ENCODE measurements at regions not wholly inside any gene's neighbourhood (a gene's known extent, or its start where the extent isn't known, plus 50 kb on each side); places are given as distances from the start of the nearest gene placed in this dataset.
A peak's percentile ranks its signal among the peaks of the same experiment; 100 is the strongest.

DNA sequence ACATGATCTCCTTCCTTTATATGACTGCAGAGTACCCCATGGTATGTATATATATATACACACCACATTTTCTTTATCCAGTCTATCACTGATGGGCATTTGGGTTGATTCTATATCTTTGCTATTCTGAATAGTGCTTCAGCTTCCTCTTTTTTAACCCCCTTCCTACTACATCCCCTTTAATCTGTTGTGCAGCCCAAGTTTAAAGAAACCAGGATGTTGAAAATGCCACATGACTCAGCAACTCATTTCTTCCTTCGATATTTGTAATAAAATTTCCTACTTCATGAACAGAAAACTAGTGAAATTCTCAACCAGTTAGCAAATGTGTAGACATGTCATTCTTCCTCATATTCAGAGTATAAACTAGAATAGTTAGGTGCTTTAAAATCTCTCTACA, 1245.7 kb upstream of the SORCS1 start:
- Histone ChIP-seq H4K20me1 (no peaks in the 10 kb centered on the region), H3K27me3 (no peaks in the 10 kb centered on the region), H3K4me3 (no peak overlapping the region), H3K4me2 (no peak overlapping the region), H3K27ac (no peak overlapping the region), H3K9ac (no peak overlapping the region), H3K4me1 (no peaks in the 10 kb centered on the region), H3K36me3 (no peaks in the 10 kb centered on the region), H3K9me3 (no peaks in the 10 kb centered on the region)
- no peak for TF ChIP-seq Cebpa-rat (IDR thresholded peaks at IDR 0.05)

DNA sequence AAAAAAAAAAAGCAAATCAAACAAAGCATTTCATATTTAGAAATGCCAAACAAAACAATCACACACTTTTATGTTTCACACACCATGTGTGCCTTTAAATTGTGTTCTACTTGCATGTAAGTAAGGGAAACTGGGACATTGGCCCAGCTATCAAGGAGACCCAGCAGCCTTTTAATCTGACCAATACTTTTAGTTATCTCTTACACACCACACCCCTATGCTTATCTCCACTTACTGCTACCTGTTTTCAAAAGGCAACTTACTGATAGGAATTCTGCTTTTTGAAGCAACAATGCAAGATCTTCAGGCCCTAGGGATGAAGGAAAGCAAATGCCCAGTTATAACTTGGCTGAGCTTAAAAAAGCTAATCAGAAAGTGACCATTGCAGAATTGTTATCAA, 1244.8 kb upstream of the SORCS1 start:
- Histone ChIP-seq H3K4me3 (no peak overlapping the region), H4K20me1 (no peaks in the 10 kb centered on the region), H3K9me3 (no peaks in the 10 kb centered on the region)

DNA sequence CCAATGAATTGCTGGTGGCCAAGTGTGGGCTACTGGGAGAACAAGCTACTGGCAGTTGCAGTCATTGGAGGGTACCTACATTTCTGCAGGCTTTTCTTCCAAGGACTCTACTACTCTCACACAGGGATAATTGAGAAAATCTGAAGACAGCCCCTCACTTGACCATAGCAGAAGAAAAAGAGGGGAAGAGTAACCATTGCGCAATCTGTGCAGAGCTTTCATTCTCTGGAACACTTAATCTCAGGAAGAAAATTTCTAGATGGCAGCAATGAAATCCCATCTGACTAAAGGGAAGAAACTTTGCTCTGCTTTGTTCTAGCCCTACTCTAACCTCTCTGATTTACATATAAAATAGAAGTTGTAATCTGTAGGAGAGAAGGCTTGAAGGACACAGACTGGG, 1239.6 kb upstream of the SORCS1 start:
- Histone ChIP-seq H3K4me1 (no peaks in the 10 kb centered on the region), H3K4me2 (no peak overlapping the region), H3K4me3 (no peak overlapping the region), H3K9ac (no peak overlapping the region), H3K27me3 (no peaks in the 10 kb centered on the region), H4K20me1 (no peaks in the 10 kb centered on the region), H3K27ac (no peak overlapping the region), H3K36me3 (no peaks in the 10 kb centered on the region), H3K9me3 (no peaks in the 10 kb centered on the region)
- peak; percentile 78 for TF ChIP-seq Cebpa-rat (IDR thresholded peaks at IDR 0.05)

More for the DNA sequence above, 1244.8 kb upstream of the SORCS1 start:
- Histone ChIP-seq H3K4me2 (no peak overlapping the region), H3K27ac (no peak overlapping the region), H3K4me1 (no peaks in the 10 kb centered on the region), H3K27me3 (no peaks in the 10 kb centered on the region), H3K9ac (no peak overlapping the region), H3K36me3 (no peaks in the 10 kb centered on the region)
- no peak for TF ChIP-seq Cebpa-rat (IDR thresholded peaks at IDR 0.05)

DNA sequence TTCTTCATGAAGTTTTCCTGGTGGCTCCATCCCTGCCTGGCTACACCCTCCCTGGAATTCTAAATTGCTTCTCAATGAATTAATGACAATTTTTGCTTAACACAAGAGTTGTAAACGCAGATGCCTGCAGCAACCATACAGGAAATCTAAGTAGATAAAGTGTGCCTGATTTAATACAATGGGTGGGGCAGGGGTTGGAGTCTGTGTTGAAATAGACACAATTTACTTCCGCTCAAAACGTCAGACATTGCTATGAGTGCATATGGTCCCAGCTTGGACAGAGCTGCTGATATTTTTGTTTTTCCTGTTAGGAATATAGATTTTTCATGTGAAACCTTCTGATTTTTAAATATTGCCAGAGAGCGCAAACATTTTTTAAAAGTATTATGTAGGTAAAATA, 1235.0 kb upstream of the SORCS1 start:
- Histone ChIP-seq H4K20me1 (no peaks in the 10 kb centered on the region), H3K4me2 (no peak overlapping the region), H3K9ac (no peak overlapping the region), H3K4me1 (no peaks in the 10 kb centered on the region), H3K36me3 (no peaks in the 10 kb centered on the region), H3K27ac (no peak overlapping the region), H3K4me3 (no peak overlapping the region), H3K9me3 (no peaks in the 10 kb centered on the region), H3K27me3 (no peaks in the 10 kb centered on the region)
- TF ChIP-seq Cebpa-rat (IDR thresholded peaks at IDR 0.05) = no peak

DNA sequence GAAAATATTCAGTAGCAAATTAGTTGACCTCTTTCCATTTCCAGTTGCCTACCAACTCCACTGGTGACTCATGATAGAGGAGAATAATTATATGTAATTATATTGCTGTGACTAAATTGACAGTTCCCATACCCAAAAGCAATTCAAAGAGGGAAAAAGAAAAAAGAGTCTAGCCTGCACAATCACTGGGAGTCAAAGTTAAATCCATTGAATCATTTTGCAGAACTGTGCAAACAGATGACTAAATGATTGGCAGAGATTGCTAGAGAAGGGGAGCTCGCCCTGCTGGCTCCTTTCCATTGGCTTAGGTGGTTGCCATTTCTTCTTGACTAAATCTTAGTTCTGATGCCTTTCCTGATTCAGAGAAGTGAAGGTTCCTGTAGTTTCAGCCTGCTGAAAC, 1228.6 kb upstream of the SORCS1 start:
- Histone ChIP-seq H3K4me1 (no peaks in the 10 kb centered on the region), H3K36me3 (no peaks in the 10 kb centered on the region), H3K9me3 (no peaks in the 10 kb centered on the region), H3K4me2 (no peak overlapping the region), H4K20me1 (no peaks in the 10 kb centered on the region), H3K4me3 (no peak overlapping the region), H3K27ac (no peak overlapping the region), H3K9ac (no peak overlapping the region), H3K27me3 (no peaks in the 10 kb centered on the region)
- no peak for TF ChIP-seq Cebpa-rat (IDR thresholded peaks at IDR 0.05)

DNA sequence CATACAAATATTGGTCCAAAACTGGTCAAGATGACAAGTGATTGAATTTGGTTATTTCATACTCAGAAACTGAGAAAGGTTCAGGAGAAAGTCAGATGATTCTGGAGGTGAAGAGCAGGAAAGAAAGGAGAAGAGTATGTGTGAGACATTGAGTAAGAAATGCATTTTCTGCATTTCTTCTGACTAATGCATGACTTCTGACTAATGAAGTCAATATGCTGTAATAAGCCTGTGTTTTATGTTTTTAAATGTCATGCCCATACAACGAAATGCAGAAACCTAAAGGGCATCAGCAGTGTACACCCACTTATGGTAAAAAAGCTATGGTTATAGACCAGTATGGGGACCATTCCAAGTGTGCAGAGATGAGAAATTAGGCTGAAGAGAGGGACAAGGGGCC, 1227.8 kb upstream of the SORCS1 start:
- no peak for TF ChIP-seq Cebpa-rat (IDR thresholded peaks at IDR 0.05)
- Histone ChIP-seq H3K36me3 (no peaks in the 10 kb centered on the region), H3K27me3 (no peaks in the 10 kb centered on the region), H3K9me3 (no peaks in the 10 kb centered on the region), H3K4me1 (no peaks in the 10 kb centered on the region), H3K4me3 (no peak overlapping the region), H4K20me1 (no peaks in the 10 kb centered on the region), H3K9ac (no peak overlapping the region), H3K27ac (no peak overlapping the region), H3K4me2 (no peak overlapping the region)

DNA sequence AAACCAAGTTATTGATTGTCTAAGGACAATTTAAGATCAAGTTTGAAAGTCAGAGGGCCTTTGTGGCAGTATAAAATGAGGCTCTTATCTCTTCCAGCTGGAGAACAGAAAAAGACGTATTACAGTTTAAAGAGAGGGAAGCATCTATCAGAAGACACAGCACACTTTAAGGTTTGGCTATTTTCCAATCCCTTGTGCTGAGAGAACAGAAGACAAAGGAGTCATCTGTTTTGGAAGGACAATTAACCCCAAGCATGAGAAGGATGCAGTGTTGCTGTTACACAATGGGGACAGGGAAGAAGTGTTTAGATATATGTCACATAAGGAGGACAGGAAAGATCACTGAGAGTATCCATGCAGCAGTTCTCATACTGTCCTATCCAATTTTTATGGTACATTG, 1224.2 kb upstream of the SORCS1 start:
- Histone ChIP-seq H3K4me3 (no peak overlapping the region), H3K27ac (no peak overlapping the region), H3K36me3 (no peaks in the 10 kb centered on the region), H3K4me2 (no peak overlapping the region), H3K4me1 (no peaks in the 10 kb centered on the region), H3K9me3 (no peaks in the 10 kb centered on the region), H3K9ac (no peak overlapping the region), H4K20me1 (no peaks in the 10 kb centered on the region), H3K27me3 (no peaks in the 10 kb centered on the region)
- TF ChIP-seq Cebpa-rat (IDR thresholded peaks at IDR 0.05) = no peak

DNA sequence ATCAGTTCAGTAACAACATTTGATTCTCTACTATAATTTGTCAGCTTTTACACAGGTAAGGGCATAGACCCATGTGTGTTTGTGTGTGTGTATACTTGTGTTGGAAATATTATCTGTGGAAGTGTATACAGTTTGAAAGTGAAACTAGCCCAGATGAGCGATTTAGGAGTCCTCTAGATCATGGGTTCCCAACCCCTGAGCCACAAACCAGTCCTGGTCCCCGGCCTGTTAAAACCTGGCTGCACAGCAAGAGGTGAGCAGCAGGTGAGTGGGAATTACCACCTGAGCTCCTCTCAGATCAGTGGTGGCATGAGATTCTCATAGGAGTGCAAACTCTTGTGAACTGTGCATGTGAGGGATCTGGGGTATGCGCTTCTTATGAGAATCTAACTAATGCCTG, 1221.5 kb upstream of the SORCS1 start:
- Histone ChIP-seq H3K36me3 (no peaks in the 10 kb centered on the region), H4K20me1 (no peaks in the 10 kb centered on the region), H3K27me3 (no peaks in the 10 kb centered on the region), H3K4me3 (no peak overlapping the region), H3K27ac (no peak overlapping the region), H3K9ac (no peak overlapping the region), H3K9me3 (no peaks in the 10 kb centered on the region), H3K4me1 (no peaks in the 10 kb centered on the region), H3K4me2 (no peak overlapping the region)
- TF ChIP-seq Cebpa-rat (IDR thresholded peaks at IDR 0.05) = no peak

DNA sequence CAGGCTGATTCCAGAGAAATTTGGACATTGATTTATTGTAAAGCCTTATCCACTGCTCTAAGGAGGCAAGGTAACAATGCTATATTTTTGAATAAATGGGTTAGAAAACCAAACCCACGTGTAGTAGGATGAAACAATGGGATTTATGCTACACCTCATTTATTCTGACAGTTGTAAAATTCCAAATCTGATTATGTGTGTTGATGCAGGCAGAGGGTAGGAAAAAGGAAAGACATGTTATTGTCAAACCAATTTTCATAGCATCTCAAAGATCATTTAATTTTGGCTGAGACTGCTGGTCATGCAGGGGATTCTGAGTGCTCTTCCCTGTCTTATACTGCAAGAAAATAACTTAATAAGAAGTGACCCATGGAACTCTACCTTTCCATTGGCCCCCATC, 1219.9 kb upstream of the SORCS1 start:
- Histone ChIP-seq H3K4me3 (no peak overlapping the region), H3K9me3 (no peaks in the 10 kb centered on the region), H3K4me1 (no peaks in the 10 kb centered on the region), H3K4me2 (no peak overlapping the region), H3K36me3 (no peaks in the 10 kb centered on the region), H4K20me1 (no peaks in the 10 kb centered on the region), H3K27ac (no peak overlapping the region), H3K9ac (no peak overlapping the region), H3K27me3 (no peaks in the 10 kb centered on the region)
- no peak for TF ChIP-seq Cebpa-rat (IDR thresholded peaks at IDR 0.05)

DNA sequence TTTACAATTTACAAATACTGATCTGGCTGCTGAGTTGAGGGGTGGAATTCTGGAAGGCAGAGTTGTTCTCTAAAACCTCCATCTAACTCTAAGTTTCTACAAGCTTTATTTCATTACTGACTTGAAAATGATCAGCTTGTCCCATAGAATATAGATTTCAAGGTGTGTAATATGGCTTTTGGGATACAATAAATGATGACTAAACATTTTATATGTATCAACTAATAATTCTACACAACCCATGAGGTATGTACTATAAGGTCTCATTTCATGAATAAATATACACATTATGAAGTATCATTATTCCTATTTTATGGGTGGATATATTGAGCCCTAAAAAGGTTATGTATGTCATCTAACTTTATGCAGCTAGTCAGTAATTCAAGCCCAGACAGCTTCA, 1214.3 kb upstream of the SORCS1 start:
- no peaks in the 10 kb centered on the region for H3K9me3 ChIP-seq
- no peak overlapping the region for H3K9ac ChIP-seq
- no peaks in the 10 kb centered on the region for H3K27me3 ChIP-seq
- H3K4me2 ChIP-seq = no peak overlapping the region
- no peak overlapping the region for H3K4me3 ChIP-seq
- no peak overlapping the region for H3K27ac ChIP-seq
- no peaks in the 10 kb centered on the region for H3K36me3 ChIP-seq
- H3K4me1 ChIP-seq = no peaks in the 10 kb centered on the region
- H4K20me1 ChIP-seq = no peaks in the 10 kb centered on the region
- TF ChIP-seq Cebpa-rat (IDR thresholded peaks at IDR 0.05) = no peak

DNA sequence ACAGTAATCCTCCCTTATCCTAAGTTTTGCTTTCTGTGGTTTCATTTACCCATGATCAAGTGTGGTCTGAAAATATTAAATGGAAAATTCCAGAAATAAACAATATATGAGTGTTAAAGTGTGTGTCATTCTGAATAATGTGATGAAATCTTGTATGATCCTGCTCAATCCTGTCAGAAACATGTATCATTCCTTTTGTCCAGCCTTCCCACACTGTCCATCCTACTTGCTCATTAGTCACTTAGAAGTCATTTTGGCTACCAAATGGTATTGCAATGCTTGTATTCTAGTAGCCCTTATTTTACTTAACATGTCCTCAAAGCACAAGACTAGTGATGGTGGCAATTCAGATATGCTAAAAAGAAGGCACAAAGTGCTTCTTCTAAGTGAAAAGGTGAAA, 1211.2 kb upstream of the SORCS1 start:
- H3K9ac ChIP-seq = no peak overlapping the region
- H3K4me1 ChIP-seq = no peaks in the 10 kb centered on the region
- H3K9me3 ChIP-seq = no peaks in the 10 kb centered on the region
- no peaks in the 10 kb centered on the region for H3K36me3 ChIP-seq
- no peaks in the 10 kb centered on the region for H3K27me3 ChIP-seq
- H3K4me2 ChIP-seq = no peak overlapping the region
- H3K4me3 ChIP-seq = no peak overlapping the region
- TF ChIP-seq Cebpa-rat (IDR thresholded peaks at IDR 0.05) = no peak
- H4K20me1 ChIP-seq = no peaks in the 10 kb centered on the region
- H3K27ac ChIP-seq = no peak overlapping the region
